ENCODE measurements at regions not wholly inside any gene's neighbourhood (a gene's known extent, or its start where the extent isn't known, plus 50 kb on each side); places are given as distances from the start of the nearest gene placed in this dataset.

DNA sequence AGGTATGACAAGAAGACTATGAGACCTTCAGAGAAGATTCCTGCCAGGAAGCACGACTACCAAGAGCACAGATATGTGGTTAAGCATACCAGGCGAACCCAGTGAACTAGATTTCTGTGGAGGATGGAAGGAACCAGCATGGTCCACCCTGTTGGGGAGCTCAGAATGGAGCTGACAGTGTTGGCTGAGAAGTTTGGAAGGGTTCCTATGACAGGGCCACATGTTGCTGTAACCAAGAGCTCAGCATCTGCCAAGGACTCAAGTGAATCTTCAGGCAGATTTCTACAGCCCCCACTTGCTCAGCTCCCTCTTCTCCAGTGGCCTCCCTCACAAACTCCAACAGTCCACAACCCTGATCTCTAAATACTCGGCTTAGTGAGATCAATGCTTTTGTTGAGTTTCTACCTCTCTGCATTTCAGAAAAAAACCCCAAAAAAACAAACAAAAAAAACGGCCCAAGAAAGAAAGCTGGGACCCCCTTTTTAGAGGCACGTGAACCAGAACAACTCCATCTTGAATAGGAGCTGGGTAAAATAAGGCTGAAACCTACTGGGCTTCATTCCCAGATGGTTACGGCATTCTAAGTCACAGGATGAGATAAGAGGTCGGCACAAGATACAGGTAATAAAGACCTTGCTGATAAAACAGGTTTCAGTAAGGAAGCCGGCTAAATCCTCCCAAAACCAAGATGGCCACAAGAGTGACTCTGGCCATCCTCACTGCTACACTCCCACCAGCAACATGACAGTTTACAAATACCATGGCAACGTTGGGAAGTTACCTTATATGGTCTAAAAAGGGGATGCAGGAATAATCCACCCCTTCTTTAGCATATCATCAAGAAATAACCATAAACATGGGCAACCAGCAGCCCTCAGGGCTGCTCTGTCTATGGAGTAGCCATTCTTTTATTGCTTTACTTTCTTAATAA, 691.1 kb downstream of the UQCRFS1 start:
- DNase-seq: no peak

DNA sequence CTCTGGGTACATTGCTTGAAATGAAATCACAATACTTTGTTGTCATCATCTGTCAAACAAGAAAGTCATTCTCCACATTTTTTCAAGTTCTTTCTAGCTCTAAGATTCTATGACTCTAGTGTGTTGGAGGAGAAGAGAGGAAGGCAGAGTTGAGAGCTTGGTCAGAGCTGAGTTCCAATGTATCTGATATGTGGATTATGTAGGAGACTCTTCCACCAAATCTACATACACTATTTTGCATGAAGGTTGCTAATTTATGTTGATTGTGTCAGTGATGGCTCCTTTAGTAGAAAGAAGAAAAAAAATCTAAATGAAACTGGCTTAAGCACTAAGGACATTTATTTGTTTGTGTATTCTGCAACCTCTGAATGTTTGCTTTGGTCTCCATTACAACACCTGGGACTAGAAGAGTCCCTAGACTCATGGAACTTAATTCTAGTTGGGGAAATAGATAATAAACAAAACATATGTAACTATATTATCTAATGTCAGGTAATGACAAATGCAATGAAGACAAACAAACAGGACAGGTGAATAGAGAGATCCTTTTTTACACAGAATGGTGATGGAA, 691.9 kb downstream of the UQCRFS1 start:
- no peak for DNase-seq

DNA sequence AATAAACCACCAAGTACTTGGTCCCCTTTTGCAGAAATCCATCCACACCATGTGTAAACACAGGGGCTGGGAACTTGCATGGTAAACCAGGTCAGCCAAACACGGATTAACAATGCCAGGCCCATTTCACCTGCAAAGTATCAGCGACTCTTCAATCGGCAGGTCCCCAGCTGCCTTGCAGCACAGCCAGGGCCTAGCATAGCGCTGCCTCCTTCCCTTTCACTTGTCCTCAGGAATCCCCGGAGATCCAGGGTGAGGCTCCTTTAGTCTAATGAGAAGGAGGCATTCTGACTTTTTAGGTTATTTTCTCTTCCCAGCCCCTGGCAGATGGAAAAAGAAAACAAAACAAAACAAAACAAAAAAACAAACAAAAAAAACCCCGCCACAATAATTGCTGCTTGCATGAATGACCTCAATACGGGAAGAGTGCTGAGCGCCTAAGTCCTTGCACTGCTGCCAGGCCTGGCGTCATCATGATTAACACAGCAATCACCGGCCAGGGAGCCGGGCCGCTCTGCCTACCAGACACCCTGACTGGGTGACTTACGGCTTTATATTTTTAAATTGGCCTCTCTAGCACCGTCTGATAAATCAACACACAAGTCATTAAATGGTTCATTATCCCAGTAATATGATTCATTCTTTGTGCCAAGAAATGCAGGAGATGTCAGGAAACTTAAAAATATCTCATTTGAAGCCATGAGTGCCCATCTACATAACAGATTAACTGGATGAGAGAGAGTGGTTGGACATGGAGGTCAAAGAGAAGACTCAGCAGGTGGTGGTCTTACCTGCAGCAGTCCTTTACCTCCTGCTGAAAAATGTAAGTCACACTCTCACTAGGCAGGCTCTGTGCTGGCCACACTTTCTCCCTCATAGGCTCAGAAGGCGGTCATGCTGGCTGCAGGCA, 692.7 kb downstream of the UQCRFS1 start:
- no peak for DNase-seq

GRCh38 chr19:28519218-28519779, 693.7 kb downstream of the UQCRFS1 start:
- no peak for DNase-seq

- no peak for DNase-seq
Observed at GRCh38 chr19:28516415-28516872, 696.5 kb downstream of the UQCRFS1 start.

- no peak for DNase-seq
Observed at GRCh38 chr19:28514166-28514565, 698.8 kb downstream of the UQCRFS1 start.

DNA sequence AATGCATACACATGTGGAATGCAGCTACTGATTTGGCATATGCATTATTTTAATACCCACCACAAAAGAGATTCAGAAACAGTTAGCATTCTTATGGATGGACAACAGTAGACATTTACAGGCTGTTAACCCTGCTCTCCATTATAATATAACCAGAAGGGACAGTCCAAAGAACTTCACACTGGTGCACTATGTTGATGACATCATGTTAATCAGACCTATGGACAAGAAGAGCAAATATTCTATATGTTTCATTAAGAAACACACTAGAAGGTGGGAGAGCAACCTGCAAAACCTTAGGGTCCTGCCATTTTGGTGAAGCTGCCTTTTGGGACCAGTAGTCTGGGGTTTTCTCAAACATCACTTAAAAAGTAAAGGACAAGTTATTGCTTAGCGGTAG, 701.3 kb downstream of the UQCRFS1 start:
- DNase-seq: no peak

DNA sequence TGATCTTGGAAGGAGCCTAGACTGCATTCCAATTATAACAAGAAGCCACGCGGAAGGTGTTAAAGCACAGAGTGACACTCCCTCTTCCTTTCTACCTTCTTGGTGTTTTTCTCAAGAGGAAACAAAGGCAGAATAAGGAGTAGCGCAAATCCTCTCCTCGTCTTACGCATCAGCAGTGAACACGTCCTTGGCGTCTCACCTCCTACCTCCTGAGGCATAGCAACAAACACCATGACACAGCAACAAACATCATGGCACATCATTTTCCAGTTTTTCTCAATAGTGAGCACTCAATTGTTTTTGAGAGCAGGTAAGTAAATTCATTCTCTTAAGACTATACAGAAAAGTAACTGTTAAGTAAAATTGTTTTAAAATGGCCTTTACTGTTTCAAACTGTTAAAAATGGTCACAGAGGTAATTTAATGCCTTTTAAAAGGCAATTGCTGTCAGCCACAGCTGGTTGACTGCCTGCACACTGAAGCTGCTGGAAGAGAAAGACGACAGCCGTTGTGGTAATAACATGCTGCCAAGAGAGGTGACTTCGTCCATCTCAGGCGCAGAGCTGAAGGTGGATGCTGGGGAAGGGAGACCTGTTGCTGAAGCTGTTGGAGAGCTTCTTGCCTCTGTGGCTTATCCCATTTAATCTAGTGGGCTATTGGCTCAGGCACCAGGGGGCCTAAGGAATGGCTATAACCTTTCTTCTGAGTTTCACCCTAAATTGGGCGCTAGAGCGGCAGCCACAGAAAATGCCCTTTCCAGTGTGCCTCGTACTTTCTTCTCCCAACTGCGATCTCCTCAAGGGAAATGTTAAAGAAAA, 703.7 kb downstream of the UQCRFS1 start:
- no peak for DNase-seq

GRCh38 chr19:28508666-28509065, 704.3 kb downstream of the UQCRFS1 start:
- no peak for DNase-seq

GRCh38 chr19:28505933-28506332, 707.0 kb downstream of the UQCRFS1 start:
- no peak for DNase-seq

- no peak for DNase-seq
Observed at GRCh38 chr19:28505134-28505533, 707.8 kb downstream of the UQCRFS1 start.

- no peak for DNase-seq
Observed at GRCh38 chr19:28504727-28505126, 708.2 kb downstream of the UQCRFS1 start.

GRCh38 chr19:28504139-28504538, 708.8 kb downstream of the UQCRFS1 start:
- no peak for DNase-seq

DNA sequence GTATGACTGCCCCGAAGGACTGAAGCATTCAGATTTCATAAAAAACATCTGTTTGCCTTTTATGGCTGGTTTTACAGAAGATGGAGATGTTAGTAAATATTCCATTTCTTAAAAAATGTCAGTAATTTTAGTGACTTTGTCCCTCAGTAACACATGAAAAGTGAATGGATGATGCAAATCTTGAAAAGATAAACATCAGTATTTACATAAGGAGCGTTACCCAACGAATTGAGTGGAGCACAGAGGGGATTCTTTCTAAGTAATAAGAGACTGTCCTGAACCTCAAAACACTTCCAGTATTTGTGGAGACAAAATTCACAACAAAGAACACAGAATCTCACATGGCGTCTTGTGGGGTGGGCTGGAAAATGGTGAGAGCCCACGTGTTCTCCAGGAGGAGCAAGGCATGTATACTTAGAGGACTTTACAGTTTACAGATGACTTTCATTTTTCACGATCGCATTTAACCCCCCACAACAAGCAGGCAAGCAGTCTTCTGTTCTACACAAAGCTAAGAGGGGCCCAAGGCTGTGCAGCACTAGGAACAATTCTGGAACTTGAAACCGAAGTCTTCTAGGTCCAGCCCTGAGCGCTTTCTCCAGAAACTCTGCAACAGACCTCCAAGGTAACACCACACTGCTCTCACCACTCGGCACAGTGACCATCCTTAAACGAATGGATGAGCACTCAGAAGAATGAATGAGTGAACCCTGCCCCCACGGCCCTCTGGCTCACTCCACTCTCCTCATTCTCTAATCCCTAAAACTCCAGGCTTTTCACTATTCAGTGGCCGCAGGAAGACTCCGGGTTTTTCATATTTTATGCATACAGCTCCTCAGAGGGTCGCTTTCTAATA, 709.8 kb downstream of the UQCRFS1 start:
- no peak for DNase-seq

DNA sequence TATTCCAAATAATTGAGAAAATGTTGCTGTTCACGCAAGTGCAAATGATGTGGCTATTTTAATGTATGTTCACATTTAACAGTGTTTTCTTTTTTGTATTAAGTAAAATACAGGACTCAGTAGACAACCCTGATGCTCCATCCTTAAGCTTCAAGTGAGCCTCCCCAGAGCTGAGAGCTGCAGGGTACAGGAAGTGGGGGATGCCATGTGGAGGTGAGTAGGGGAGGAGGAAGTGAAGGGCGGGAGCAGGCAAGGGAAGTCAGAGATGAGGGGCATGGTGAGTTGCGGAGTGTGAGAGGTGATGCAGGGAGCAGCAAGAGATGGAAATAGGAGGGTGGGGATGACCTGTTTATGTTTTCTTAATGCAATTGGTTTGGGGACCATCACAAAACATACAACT, 711.0 kb downstream of the UQCRFS1 start:
- DNase-seq: no peak

- no peak for DNase-seq
Observed at GRCh38 chr19:28500982-28501630, 711.8 kb downstream of the UQCRFS1 start.

DNA sequence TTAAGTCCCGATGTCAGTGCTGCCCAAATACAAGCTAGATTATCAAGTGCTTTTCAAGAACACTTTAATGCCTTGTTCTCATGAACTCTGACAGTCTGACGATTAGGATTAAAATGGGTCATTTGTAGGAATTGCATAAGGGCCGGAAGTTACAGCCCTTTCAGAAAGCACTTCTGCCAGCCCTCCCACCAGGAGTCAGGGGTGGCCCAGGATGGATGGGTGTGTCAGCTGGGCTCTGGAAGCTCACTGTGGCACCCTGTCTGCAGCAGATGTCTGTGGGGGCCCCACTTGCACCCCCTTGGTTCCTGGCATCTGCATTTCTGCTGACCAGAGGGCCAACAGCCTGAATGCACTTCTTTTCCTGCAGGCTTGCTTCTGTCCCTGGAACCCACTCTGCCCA, 712.7 kb downstream of the UQCRFS1 start:
- DNase-seq: no peak

- no peak for DNase-seq
Observed at GRCh38 chr19:28498404-28498976, 714.5 kb downstream of the UQCRFS1 start.

DNA sequence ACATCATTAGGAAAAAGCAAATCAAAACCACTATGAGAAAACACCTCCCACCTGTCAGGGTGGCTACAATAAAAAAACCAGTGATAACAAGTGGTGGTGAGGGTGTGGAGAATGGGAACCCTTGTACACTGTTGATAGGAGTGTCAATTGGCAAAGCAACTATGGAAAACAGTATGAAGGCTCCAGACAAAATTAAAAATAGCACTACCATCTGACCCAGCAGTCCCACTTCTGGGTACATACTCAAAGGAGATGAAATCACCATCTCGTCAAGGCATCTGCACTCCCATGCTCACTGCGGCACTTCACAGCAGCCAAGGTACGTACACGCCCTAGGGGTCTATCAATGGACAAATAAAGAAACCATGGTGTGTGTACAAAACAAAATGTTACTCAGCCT, 715.1 kb downstream of the UQCRFS1 start:
- DNase-seq: no peak

DNA sequence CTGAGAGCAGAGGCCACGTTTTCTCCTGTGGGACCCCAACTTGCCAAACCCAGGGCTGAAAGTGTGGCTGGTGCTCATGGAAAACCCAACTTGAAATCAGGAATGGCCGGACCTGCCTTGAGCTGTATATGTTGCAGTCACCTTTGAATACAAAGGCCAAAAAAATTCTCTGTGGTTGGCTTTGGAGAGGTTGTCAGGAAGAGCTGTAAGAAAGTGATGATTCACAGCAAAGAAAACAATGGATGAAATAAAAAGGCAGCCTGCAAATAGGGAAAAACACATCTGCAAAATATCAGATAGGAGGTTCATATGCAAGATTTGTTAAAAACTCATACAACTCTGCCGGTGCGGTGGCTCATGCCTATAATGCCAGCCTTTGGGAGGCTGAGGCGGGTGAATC, 715.8 kb downstream of the UQCRFS1 start:
- no peak for DNase-seq

Measured in fibroblast of skin of right quadriceps (primary cell).